Ishikawa (cell line): ENCODE measurements at regions not wholly inside any gene's neighbourhood (a gene's known extent, or its start where the extent isn't known, plus 50 kb on each side); places are given as distances from the start of the nearest gene placed in this dataset.

ENCODE experiments used
- CEBPB ChIP-seq: IDR thresholded peaks from 2 replicates; pipeline ENCODE4 v1.6.1; 2012
- EP300 ChIP-seq: IDR thresholded peaks from 2 replicates; pipeline ENCODE4 v1.6.1; 2012; ENCODE audit warnings: borderline replicate concordance
- YY1 ChIP-seq: IDR thresholded peaks from 2 replicates; pipeline ENCODE4 v1.6.1; 2012; ENCODE audit warnings: low read depth
- TF ChIP-seq, protein P1 (sequence below): IDR thresholded peaks from 2 replicates; pipeline ENCODE4 v1.6.1; 2012; ENCODE audit warnings: low read depth, mild to moderate bottlenecking

DNA sequence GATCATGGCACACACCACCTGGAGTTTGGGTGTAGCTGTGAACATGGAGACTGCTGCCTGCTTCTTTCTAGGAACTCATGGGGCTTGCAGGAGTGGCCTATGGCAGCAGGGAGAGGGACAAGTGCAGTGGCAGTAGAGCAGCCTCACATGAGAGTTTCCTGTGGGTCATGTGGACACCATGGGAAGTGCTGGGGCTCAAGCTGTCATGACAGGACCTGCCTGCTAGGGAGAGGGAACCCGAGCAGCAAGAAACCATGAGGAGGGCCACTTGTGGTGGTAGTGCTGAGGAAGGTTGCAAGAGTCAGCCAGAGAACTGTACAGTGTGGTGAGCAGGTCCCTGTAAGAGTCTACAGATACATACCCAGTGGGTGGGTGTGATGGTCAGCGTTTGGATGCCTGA is 73.8 kb upstream of the MRPS22 start:
- TF ChIP-seq EP300 (no peak), YY1 (no peak), CEBPB (no peak)
- TF ChIP-seq, protein P1, sequence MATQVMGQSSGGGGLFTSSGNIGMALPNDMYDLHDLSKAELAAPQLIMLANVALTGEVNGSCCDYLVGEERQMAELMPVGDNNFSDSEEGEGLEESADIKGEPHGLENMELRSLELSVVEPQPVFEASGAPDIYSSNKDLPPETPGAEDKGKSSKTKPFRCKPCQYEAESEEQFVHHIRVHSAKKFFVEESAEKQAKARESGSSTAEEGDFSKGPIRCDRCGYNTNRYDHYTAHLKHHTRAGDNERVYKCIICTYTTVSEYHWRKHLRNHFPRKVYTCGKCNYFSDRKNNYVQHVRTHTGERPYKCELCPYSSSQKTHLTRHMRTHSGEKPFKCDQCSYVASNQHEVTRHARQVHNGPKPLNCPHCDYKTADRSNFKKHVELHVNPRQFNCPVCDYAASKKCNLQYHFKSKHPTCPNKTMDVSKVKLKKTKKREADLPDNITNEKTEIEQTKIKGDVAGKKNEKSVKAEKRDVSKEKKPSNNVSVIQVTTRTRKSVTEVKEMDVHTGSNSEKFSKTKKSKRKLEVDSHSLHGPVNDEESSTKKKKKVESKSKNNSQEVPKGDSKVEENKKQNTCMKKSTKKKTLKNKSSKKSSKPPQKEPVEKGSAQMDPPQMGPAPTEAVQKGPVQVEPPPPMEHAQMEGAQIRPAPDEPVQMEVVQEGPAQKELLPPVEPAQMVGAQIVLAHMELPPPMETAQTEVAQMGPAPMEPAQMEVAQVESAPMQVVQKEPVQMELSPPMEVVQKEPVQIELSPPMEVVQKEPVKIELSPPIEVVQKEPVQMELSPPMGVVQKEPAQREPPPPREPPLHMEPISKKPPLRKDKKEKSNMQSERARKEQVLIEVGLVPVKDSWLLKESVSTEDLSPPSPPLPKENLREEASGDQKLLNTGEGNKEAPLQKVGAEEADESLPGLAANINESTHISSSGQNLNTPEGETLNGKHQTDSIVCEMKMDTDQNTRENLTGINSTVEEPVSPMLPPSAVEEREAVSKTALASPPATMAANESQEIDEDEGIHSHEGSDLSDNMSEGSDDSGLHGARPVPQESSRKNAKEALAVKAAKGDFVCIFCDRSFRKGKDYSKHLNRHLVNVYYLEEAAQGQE = no peak
